ENCODE measurements at regions not wholly inside any gene's neighbourhood (a gene's known extent, or its start where the extent isn't known, plus 50 kb on each side); places are given as distances from the start of the nearest gene placed in this dataset.

GRCh38 chr21:25329227-25329825 lies 278.0 kb downstream of the MRPL39 start:
- TF ChIP-seq POLR2A (IDR thresholded peaks at IDR 0.05) = no peak
- TF ChIP-seq CTCF (IDR thresholded peaks at IDR 0.05) = no peak
- no peak for TF ChIP-seq EP300 (IDR thresholded peaks at IDR 0.05)
